ENCODE measurements at regions not wholly inside any gene's neighbourhood (a gene's known extent, or its start where the extent isn't known, plus 50 kb on each side); places are given as distances from the start of the nearest gene placed in this dataset.

GRCh38 chr11:123362186-123362585 lies 67.9 kb upstream of the GRAMD1B start:
- Histone ChIP-seq H3K27ac (ENCODE audit: low read length) (no peak overlapping the region), H3K27me3 (ENCODE audit: control insufficient read depth, insufficient read depth) (no peaks in the 10 kb centered on the region), H3K4me1 (ENCODE audit: control insufficient read depth, insufficient read depth, low read length) (no peaks in the 10 kb centered on the region), H3K9me3 (ENCODE audit: control insufficient read depth, low read length) (no peaks in the 10 kb centered on the region), H3K4me3 (ENCODE audit: low read length) (no peak overlapping the region)
- intact Hi-C loops (cut with DNase I): no loop called here
- no peak for DNase-seq
- no peak for ATAC-seq

DNA sequence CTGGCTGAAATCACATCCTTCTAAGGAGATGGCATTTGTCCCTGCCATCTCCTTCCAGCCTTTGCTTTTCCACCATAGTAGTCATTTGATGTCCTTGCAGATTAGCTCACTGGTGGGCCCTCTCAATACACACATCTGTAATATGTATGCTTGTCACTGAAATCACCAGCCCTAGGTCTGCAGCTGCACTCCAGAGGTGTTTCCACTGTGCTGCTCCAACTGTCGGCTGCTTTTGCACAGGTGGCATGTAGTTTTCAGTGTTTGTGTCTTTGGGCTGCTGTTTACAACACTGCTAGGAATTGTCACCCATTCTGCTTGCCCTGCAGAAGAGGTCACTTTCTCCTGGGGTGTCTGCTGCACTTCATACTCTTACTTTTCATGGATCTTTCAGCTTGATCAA lies 69.0 kb upstream of the GRAMD1B start:
- Histone ChIP-seq H3K27me3 (ENCODE audit: control insufficient read depth, insufficient read depth) (no peaks in the 10 kb centered on the region), H3K9me3 (ENCODE audit: control insufficient read depth, low read length) (no peaks in the 10 kb centered on the region), H3K4me1 (ENCODE audit: control insufficient read depth, insufficient read depth, low read length) (no peaks in the 10 kb centered on the region), H3K4me3 (ENCODE audit: low read length) (no peak overlapping the region), H3K27ac (ENCODE audit: low read length) (no peak overlapping the region)
- WGBS: 84% methylated on average over 1 of the region's 1 CpG
- ATAC-seq: no peak
- no peak for DNase-seq
- intact Hi-C loops (cut with DNase I): no loop called here

DNA sequence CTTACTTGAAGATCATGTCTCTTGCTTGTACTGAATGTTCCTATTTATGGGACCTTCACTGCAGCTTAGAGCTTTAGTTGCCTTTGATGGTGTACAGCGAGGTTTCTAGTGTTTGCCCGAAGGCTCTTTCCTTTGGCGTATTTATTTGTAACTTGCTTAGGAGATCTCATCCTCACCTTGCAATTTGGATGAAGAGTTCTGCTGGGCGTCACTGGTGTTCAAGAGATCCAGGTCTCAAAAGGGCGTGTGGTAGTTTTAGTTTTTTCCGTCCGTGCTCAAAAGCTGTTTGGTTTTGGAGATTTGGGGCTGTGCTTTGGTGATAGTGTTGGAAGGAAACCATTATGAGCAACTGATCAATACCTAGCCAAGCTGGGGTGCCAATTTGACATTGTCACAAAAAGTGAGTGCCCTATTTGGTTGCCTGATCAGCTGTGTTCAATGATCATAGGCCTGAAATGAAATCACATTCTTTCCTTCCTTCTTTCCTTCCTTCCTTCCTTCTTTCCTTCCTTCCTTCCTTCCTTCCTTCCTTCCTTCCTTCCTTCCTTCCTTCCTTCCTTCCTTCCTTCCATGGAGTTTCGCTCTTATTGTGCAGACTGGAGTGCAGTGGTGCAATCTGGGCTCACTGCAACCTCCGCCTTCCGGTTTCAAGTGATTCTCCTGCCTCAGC lies 69.7 kb upstream of the GRAMD1B start:
- no peak overlapping the region for H3K4me3 ChIP-seq (ENCODE audit: low read length)
- DNase-seq (no peak), ATAC-seq (no peak)
- no peaks in the 10 kb centered on the region for H3K4me1 ChIP-seq (ENCODE audit: control insufficient read depth, insufficient read depth, low read length)
- no peak overlapping the region for H3K27ac ChIP-seq (ENCODE audit: low read length)
- intact Hi-C loops (cut with DNase I): no loop called here
- no peaks in the 10 kb centered on the region for H3K9me3 ChIP-seq (ENCODE audit: control insufficient read depth, low read length)
- 95% methylated on average over 10 of the region's 10 CpGs for WGBS
- H3K27me3 ChIP-seq (ENCODE audit: control insufficient read depth, insufficient read depth): no peaks in the 10 kb centered on the region

GRCh38 chr11:123357990-123358827 lies 71.9 kb upstream of the GRAMD1B start:
- intact Hi-C loops (cut with DNase I): loop anchor here in 1 of 4 donors (10.0 kb wide), 1 partner anchor 53 kb away; no protein-coding TSS in a partner anchor
- Histone ChIP-seq H3K4me1 (ENCODE audit: control insufficient read depth, insufficient read depth, low read length) (no peaks in the 10 kb centered on the region), H3K9me3 (ENCODE audit: control insufficient read depth, low read length) (no peaks in the 10 kb centered on the region), H3K27me3 (ENCODE audit: control insufficient read depth, insufficient read depth) (no peaks in the 10 kb centered on the region), H3K27ac (ENCODE audit: low read length) (no peak overlapping the region), H3K4me3 (ENCODE audit: low read length) (peak overlapping the region; percentile 46)
- ATAC-seq (peak; percentile 59 to 69), DNase-seq (peak; percentile 18 to 47 (median 44))
- WGBS: under 1% methylated on average over 55 of the region's 58 CpGs

DNA sequence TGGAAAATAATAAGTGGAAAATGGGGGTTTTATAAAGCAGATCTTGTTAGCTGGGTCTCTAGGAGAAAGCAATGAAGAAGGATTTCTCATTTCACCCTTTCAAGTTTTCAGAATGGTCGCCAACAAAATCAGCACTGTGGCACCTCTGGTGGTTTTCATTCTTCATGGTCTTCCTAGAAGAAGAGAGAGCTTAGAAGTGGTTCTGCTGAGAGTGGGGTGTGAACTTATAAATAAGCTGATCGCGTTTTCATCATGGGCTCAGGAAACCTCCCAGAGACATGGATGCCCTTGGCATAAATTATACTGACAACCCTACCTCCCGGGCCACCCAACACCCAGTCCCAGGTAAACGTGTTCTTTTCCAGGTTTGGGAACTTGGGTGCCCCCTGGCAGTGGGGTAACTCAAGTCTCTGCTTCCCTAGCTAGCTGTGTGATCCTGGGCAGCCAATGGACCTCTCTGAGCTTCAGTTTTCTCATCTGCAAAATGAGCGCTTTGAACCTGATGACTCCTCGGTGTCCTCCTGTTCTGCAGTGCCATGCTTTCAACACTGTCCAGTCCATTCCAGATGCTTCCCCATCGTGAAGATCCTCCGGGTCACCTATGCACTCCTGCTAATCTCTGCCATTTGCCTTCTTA lies 72.6 kb upstream of the GRAMD1B start:
- intact Hi-C loops (cut with DNase I): loop anchor here in 1 of 4 donors (10.0 kb wide), 1 partner anchor 53 kb away; no protein-coding TSS in a partner anchor
- no peak for ATAC-seq
- Histone ChIP-seq H3K4me1 (ENCODE audit: control insufficient read depth, insufficient read depth, low read length) (no peaks in the 10 kb centered on the region), H3K27ac (ENCODE audit: low read length) (no peak overlapping the region), H3K9me3 (ENCODE audit: control insufficient read depth, low read length) (no peaks in the 10 kb centered on the region), H3K4me3 (ENCODE audit: low read length) (no peak overlapping the region), H3K27me3 (ENCODE audit: control insufficient read depth, insufficient read depth) (no peaks in the 10 kb centered on the region)
- DNase-seq: no peak
- 58% methylated on average over 9 of the region's 9 CpGs for WGBS

GRCh38 chr11:123356539-123356938 lies 73.5 kb upstream of the GRAMD1B start:
- no peaks in the 10 kb centered on the region for H3K27me3 ChIP-seq (ENCODE audit: control insufficient read depth, insufficient read depth)
- DNase-seq: no peak
- 93% methylated on average over 7 of the region's 7 CpGs for WGBS
- H3K4me1 ChIP-seq (ENCODE audit: control insufficient read depth, insufficient read depth, low read length): no peaks in the 10 kb centered on the region
- intact Hi-C loops (cut with DNase I): loop anchor here in 1 of 4 donors (10.0 kb wide), 1 partner anchor 52 kb away; no protein-coding TSS in a partner anchor
- H3K27ac ChIP-seq (ENCODE audit: low read length): no peak overlapping the region
- no peak for ATAC-seq
- H3K9me3 ChIP-seq (ENCODE audit: control insufficient read depth, low read length): no peaks in the 10 kb centered on the region
- no peak overlapping the region for H3K4me3 ChIP-seq (ENCODE audit: low read length)

DNA sequence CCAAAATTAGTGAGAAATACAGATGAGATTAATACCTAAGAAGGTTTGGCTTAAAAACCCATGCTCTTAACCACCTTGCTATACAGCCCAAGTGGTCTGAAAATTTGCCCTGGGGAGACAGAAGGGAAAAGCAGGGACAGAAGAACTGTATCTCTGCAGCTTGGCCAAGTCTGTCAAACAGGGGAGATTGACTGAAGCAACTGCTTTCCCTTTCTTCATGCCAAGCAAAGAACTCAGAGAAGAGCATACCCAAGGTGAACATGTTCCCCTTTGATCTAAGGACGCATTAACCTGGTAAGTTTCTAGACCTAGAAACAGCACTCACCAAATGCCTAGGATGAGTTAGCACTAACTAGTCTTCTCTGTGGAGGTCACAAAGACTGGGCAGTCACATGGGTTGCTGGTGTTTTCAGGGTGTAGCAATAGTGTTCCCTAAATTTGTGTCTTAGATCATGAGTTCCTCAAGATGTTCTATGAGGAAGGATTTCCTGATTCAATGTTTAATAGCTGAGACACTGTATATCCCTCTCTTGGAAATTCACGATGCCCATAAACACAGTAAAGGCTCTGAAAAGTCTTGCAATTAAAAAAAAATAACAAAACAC lies 75.6 kb upstream of the GRAMD1B start:
- Histone ChIP-seq H3K4me1 (ENCODE audit: control insufficient read depth, insufficient read depth, low read length) (no peaks in the 10 kb centered on the region), H3K27me3 (ENCODE audit: control insufficient read depth, insufficient read depth) (no peaks in the 10 kb centered on the region), H3K9me3 (ENCODE audit: control insufficient read depth, low read length) (no peaks in the 10 kb centered on the region), H3K27ac (ENCODE audit: low read length) (no peak overlapping the region), H3K4me3 (ENCODE audit: low read length) (no peak overlapping the region)
- intact Hi-C loops (cut with DNase I): loop anchor here in 1 of 4 donors (10.0 kb wide), 1 partner anchor 50 kb away; no protein-coding TSS in a partner anchor
- WGBS: 96% methylated on average over 2 of the region's 2 CpGs
- DNase-seq (no peak), ATAC-seq (no peak)

GRCh38 chr11:123351375-123351774 lies 78.7 kb upstream of the GRAMD1B start:
- intact Hi-C loops (cut with DNase I): loop anchor here in 1 of 4 donors (10.0 kb wide), 1 partner anchor 47 kb away; no protein-coding TSS in a partner anchor
- Histone ChIP-seq H3K4me3 (ENCODE audit: low read length) (no peak overlapping the region), H3K4me1 (ENCODE audit: control insufficient read depth, insufficient read depth, low read length) (no peaks in the 10 kb centered on the region), H3K9me3 (ENCODE audit: control insufficient read depth, low read length) (no peaks in the 10 kb centered on the region), H3K27me3 (ENCODE audit: control insufficient read depth, insufficient read depth) (no peaks in the 10 kb centered on the region), H3K27ac (ENCODE audit: low read length) (no peak overlapping the region)
- WGBS: 53% methylated on average over 6 of the region's 6 CpGs
- ATAC-seq: peak; percentile 67 to 74
- peak; percentile 54 to 79 (median 77) for DNase-seq

- Histone ChIP-seq H3K9me3 (ENCODE audit: control insufficient read depth, low read length) (no peaks in the 10 kb centered on the region), H3K27me3 (ENCODE audit: control insufficient read depth, insufficient read depth) (no peaks in the 10 kb centered on the region), H3K4me1 (ENCODE audit: control insufficient read depth, insufficient read depth, low read length) (no peaks in the 10 kb centered on the region), H3K4me3 (ENCODE audit: low read length) (no peak overlapping the region), H3K27ac (ENCODE audit: low read length) (no peak overlapping the region)
- no peak for DNase-seq
- intact Hi-C loops (cut with DNase I): no loop called here
- ATAC-seq: no peak
- 88% methylated on average over 3 of the region's 3 CpGs for WGBS
Observed at GRCh38 chr11:123349382-123349781, 80.7 kb upstream of the GRAMD1B start.

- ATAC-seq (no peak), DNase-seq (no peak)
- Histone ChIP-seq H3K27ac (ENCODE audit: low read length) (no peak overlapping the region), H3K27me3 (ENCODE audit: control insufficient read depth, insufficient read depth) (no peaks in the 10 kb centered on the region), H3K4me3 (ENCODE audit: low read length) (no peak overlapping the region), H3K9me3 (ENCODE audit: control insufficient read depth, low read length) (no peaks in the 10 kb centered on the region), H3K4me1 (ENCODE audit: control insufficient read depth, insufficient read depth, low read length) (no peaks in the 10 kb centered on the region)
- 29% methylated on average over 2 of the region's 2 CpGs for WGBS
- intact Hi-C loops (cut with DNase I): no loop called here
Observed at GRCh38 chr11:123344790-123345357, 85.2 kb upstream of the GRAMD1B start.
